ENCODE measurements at regions not wholly inside any gene's neighbourhood (a gene's known extent, or its start where the extent isn't known, plus 50 kb on each side); places are given as distances from the start of the nearest gene placed in this dataset.

DNA sequence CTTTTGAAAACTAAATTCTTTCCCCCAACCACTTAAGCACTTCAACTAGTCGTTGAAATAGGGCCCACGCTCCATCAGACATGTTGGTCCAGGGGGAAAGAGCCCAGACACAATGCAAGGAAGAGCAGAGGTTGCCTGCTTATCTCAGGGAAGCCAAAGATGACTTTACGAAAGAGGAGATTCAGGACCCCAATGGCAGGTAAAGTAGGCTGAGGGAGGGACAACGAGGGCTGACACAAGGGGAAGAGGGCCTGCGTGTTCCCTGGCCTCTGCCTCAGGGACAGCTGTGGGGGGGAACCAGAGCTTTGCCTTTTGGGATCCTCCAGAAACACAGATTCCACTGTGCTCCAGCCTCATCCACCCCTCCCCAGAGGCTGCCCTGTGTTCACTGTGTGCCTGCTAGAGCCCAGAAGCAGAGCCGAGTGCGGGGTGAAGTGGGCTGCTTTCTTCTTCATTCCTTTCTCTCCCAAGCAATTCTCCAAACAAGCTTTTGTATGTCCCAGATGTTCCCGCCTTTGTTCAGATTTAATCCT, 135.5 kb upstream of the GRIK3 start:
- H3K27me3 ChIP-seq (replicated peaks; ENCODE audit: control insufficient read depth, insufficient read depth, low read length) = no peaks in the 10 kb centered on the region
- Mint-ChIP-seq H3K36me3 (ENCODE audit: insufficient read depth, unreplicated experiment) (peaks cover 4% of the 10 kb centered on the region), H3K4me1 (ENCODE audit: low read depth, unreplicated experiment) (no peaks in the 10 kb centered on the region), H3K27ac (ENCODE audit: unreplicated experiment) (no peak overlapping the region), H3K9me3 (ENCODE audit: unreplicated experiment) (no peaks in the 10 kb centered on the region), H3K27me3 (ENCODE audit: insufficient read depth, unreplicated experiment) (peaks cover 23% of the 10 kb centered on the region), H3K4me3 (ENCODE audit: unreplicated experiment) (no peak overlapping the region)
- CTCF ChIA-PET = no interaction called here
- no peak overlapping the region for H3K4me3 ChIP-seq (ENCODE audit: low read depth, low read length)
- intact Hi-C loops (cut with micrococcal nuclease; ENCODE audit: unreplicated experiment) = no loop called here
- BruUV-seq (replicated peaks) = no TSS peak
- TF ChIP-seq, protein P1, sequence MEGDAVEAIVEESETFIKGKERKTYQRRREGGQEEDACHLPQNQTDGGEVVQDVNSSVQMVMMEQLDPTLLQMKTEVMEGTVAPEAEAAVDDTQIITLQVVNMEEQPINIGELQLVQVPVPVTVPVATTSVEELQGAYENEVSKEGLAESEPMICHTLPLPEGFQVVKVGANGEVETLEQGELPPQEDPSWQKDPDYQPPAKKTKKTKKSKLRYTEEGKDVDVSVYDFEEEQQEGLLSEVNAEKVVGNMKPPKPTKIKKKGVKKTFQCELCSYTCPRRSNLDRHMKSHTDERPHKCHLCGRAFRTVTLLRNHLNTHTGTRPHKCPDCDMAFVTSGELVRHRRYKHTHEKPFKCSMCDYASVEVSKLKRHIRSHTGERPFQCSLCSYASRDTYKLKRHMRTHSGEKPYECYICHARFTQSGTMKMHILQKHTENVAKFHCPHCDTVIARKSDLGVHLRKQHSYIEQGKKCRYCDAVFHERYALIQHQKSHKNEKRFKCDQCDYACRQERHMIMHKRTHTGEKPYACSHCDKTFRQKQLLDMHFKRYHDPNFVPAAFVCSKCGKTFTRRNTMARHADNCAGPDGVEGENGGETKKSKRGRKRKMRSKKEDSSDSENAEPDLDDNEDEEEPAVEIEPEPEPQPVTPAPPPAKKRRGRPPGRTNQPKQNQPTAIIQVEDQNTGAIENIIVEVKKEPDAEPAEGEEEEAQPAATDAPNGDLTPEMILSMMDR (IDR thresholded peaks at IDR 0.05; ENCODE audit: insufficient read depth in 1 of 2, low read depth in 1 of 2, low read length in 1 of 2, severe bottlenecking in 1 of 2, unreplicated experiment in 1 of 2) = no peak
- no peaks in the 10 kb centered on the region for H3K9me3 ChIP-seq
- POLR2A ChIA-PET = no interaction called here
- H3K36me3 ChIP-seq (ENCODE audit: control insufficient read depth, insufficient read depth, low read length) = no peaks in the 10 kb centered on the region
- no peak for DNase-seq
- H3K4me1 ChIP-seq = no peaks in the 10 kb centered on the region

DNA sequence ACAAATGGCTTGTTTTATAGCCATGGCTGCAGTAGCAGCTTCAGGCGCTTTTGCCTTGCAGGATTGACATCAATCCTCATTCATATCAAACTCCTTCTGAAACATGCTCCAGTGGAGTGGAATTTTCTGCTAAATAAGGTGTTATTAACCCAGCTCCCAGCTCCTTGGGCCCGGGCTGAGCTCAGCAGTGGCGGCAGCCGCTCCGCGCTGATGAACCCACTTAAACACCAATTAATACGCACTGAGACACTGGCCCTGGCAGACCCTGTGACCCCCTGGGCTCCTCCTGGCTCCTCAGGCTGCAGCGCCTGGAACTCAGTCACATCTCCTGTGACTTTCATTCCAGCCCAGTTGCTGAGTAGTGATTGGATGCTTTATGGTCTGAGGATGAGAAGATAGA, 137.4 kb upstream of the GRIK3 start:
- Mint-ChIP-seq H3K27me3 (ENCODE audit: insufficient read depth, unreplicated experiment) (peaks cover 19% of the 10 kb centered on the region), H3K27ac (ENCODE audit: unreplicated experiment) (no peak overlapping the region), H3K9me3 (ENCODE audit: unreplicated experiment) (no peaks in the 10 kb centered on the region), H3K36me3 (ENCODE audit: insufficient read depth, unreplicated experiment) (peaks cover 4% of the 10 kb centered on the region), H3K4me1 (ENCODE audit: low read depth, unreplicated experiment) (no peaks in the 10 kb centered on the region), H3K4me3 (ENCODE audit: unreplicated experiment) (no peak overlapping the region)
- Histone ChIP-seq H3K27me3 (replicated peaks; ENCODE audit: control insufficient read depth, insufficient read depth, low read length) (no peaks in the 10 kb centered on the region), H3K4me3 (ENCODE audit: low read depth, low read length) (no peak overlapping the region), H3K9me3 (no peaks in the 10 kb centered on the region), H3K4me1 (no peaks in the 10 kb centered on the region), H3K36me3 (ENCODE audit: control insufficient read depth, insufficient read depth, low read length) (no peaks in the 10 kb centered on the region)
- TF ChIP-seq, protein P1 (IDR thresholded peaks at IDR 0.05; ENCODE audit: insufficient read depth in 1 of 2, low read depth in 1 of 2, low read length in 1 of 2, severe bottlenecking in 1 of 2, unreplicated experiment in 1 of 2) = no peak
- POLR2A ChIA-PET = no interaction called here
- BruUV-seq (replicated peaks) = no TSS peak
- no peak for DNase-seq
- intact Hi-C loops (cut with micrococcal nuclease; ENCODE audit: unreplicated experiment) = no loop called here
- CTCF ChIA-PET = no interaction called here

DNA sequence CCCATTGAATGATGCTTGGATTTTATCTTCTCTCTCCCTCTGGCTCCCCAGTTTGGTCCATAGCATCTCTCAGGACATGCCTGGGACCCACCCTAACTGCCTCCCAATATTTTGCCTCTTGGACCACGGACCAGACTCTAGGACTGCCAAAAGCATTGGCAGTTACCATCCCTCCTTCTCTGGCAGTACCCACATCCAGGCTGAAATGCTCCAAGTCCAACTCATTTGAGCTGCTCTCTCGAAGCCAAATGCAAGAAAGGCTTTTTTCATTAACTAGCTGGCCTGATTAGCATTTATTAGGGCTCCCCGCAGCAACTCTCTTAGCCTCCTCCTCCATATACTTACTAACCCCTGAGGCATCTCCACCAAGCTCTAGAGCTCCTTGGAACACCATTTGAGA, 140.0 kb upstream of the GRIK3 start:
- intact Hi-C loops (cut with micrococcal nuclease; ENCODE audit: unreplicated experiment) = no loop called here
- H3K27me3 ChIP-seq (replicated peaks; ENCODE audit: control insufficient read depth, insufficient read depth, low read length) = no peaks in the 10 kb centered on the region
- Mint-ChIP-seq H3K4me3 (ENCODE audit: unreplicated experiment) (no peak overlapping the region), H3K9me3 (ENCODE audit: unreplicated experiment) (no peaks in the 10 kb centered on the region), H3K27me3 (ENCODE audit: insufficient read depth, unreplicated experiment) (peaks cover 11% of the 10 kb centered on the region), H3K27ac (ENCODE audit: unreplicated experiment) (no peak overlapping the region), H3K4me1 (ENCODE audit: low read depth, unreplicated experiment) (no peaks in the 10 kb centered on the region), H3K36me3 (ENCODE audit: insufficient read depth, unreplicated experiment) (peaks cover 3% of the 10 kb centered on the region)
- TF ChIP-seq, protein P1 (IDR thresholded peaks at IDR 0.05; ENCODE audit: insufficient read depth in 1 of 2, low read depth in 1 of 2, low read length in 1 of 2, severe bottlenecking in 1 of 2, unreplicated experiment in 1 of 2) = no peak
- BruUV-seq (replicated peaks) = no TSS peak
- ChIA-PET CTCF (no interaction called here), POLR2A (no interaction called here)
- no peak for DNase-seq
- H3K4me1 ChIP-seq = no peaks in the 10 kb centered on the region
- H3K36me3 ChIP-seq (ENCODE audit: control insufficient read depth, insufficient read depth, low read length) = no peaks in the 10 kb centered on the region
- H3K4me3 ChIP-seq (ENCODE audit: low read depth, low read length) = no peak overlapping the region
- H3K9me3 ChIP-seq = no peaks in the 10 kb centered on the region

Data from Caco-2 (cell line).